SU-DHL-6 (cell line): ENCODE measurements at regions not wholly inside any gene's neighbourhood (a gene's known extent, or its start where the extent isn't known, plus 50 kb on each side); places are given as distances from the start of the nearest gene placed in this dataset.

ENCODE experiments used
- EZH2phosphoT487 ChIP-seq: fragments of 200-600 bp; sonication (generic), shearing (Covaris generic); conservative IDR thresholded peaks from 2 replicates; pipeline ENCODE4 v1.6.1; 2018; ENCODE audit warnings: mild to moderate bottlenecking, antibody characterized with exemption, low read length, moderate library complexity, mixed read lengths
- TF ChIP-seq, protein P1 (sequence below): fragments of 200-600 bp; sonication (generic); IDR thresholded peaks from one replicate; pipeline ENCODE4 v1.5.1; 2017; ENCODE audit warnings: antibody characterized with exemption, mild to moderate bottlenecking, low read length, moderate library complexity; ENCODE audit not compliant: insufficient read depth, poor library complexity, severe bottlenecking

DNA sequence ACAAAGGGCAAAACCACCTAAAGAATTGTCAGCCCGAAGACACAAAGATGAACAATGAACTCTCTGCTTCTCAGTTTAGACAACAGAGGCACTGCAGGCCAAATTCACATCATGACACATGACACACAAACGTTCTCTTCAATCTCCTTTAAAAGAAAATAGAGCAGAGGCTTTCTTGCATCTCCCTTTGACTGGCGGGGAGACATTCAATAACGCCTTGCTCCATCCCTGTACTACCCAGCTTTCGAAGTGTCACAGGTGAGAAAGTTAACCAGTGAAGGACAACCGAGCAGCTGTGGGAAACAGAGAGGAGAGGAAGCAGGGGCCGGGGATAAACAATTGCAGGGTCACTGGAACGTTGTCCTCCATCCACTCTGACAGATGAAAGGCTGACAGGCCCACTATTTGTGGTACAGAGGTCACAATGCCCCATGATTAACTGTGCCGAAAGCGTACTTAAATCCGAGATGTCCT lies 130.8 kb downstream of the PHLDA1 start:
- TF ChIP-seq, protein P1, sequence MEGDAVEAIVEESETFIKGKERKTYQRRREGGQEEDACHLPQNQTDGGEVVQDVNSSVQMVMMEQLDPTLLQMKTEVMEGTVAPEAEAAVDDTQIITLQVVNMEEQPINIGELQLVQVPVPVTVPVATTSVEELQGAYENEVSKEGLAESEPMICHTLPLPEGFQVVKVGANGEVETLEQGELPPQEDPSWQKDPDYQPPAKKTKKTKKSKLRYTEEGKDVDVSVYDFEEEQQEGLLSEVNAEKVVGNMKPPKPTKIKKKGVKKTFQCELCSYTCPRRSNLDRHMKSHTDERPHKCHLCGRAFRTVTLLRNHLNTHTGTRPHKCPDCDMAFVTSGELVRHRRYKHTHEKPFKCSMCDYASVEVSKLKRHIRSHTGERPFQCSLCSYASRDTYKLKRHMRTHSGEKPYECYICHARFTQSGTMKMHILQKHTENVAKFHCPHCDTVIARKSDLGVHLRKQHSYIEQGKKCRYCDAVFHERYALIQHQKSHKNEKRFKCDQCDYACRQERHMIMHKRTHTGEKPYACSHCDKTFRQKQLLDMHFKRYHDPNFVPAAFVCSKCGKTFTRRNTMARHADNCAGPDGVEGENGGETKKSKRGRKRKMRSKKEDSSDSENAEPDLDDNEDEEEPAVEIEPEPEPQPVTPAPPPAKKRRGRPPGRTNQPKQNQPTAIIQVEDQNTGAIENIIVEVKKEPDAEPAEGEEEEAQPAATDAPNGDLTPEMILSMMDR: no peak
- TF ChIP-seq EZH2phosphoT487: no peak
